ENCODE measurements at regions not wholly inside any gene's neighbourhood (a gene's known extent, or its start where the extent isn't known, plus 50 kb on each side); places are given as distances from the start of the nearest gene placed in this dataset.
"Not testable (repeated sequence)": the region's sequence is repeated elsewhere in the genome, so short reads cannot be mapped to it uniquely, and the experiment has no call there.

DNA sequence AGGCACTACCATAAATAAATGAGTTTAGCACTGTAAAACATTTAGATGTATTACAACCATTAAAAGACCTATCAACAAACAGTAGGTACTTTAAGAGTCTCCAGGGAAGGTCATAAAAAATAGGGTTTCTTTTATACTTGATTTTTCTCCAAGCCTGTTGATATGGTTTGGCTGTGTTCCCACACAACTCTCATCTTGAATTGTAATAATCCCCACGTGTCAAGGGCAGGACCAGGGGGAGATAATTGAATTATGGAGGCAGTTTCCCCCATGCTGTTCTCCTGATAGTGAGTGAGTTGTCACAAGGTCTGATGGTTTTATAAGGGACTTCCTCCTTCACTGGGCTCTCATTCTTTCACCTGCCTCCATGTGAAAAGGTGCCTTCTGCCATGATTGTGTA, 468.9 kb upstream of the UBE2E2 start:
- TF ChIP-seq, protein P1, sequence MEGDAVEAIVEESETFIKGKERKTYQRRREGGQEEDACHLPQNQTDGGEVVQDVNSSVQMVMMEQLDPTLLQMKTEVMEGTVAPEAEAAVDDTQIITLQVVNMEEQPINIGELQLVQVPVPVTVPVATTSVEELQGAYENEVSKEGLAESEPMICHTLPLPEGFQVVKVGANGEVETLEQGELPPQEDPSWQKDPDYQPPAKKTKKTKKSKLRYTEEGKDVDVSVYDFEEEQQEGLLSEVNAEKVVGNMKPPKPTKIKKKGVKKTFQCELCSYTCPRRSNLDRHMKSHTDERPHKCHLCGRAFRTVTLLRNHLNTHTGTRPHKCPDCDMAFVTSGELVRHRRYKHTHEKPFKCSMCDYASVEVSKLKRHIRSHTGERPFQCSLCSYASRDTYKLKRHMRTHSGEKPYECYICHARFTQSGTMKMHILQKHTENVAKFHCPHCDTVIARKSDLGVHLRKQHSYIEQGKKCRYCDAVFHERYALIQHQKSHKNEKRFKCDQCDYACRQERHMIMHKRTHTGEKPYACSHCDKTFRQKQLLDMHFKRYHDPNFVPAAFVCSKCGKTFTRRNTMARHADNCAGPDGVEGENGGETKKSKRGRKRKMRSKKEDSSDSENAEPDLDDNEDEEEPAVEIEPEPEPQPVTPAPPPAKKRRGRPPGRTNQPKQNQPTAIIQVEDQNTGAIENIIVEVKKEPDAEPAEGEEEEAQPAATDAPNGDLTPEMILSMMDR (IDR thresholded peaks at IDR 0.05; ENCODE audit: insufficient read depth, low read depth, low read length): no peak
- H3K4me3 ChIP-seq (ENCODE audit: low read depth, low read length): no peak overlapping the region
- no peak for DNase-seq (ENCODE audit: low read depth)
- H3K27me3 ChIP-seq (ENCODE audit: control insufficient read depth, insufficient read depth, low read length): no peaks in the 10 kb centered on the region
- H3K36me3 ChIP-seq (ENCODE audit: control insufficient read depth, insufficient read depth, low read length): no peaks in the 10 kb centered on the region
- ChIA-PET CTCF (no interaction called here), POLR2A (no interaction called here)

DNA sequence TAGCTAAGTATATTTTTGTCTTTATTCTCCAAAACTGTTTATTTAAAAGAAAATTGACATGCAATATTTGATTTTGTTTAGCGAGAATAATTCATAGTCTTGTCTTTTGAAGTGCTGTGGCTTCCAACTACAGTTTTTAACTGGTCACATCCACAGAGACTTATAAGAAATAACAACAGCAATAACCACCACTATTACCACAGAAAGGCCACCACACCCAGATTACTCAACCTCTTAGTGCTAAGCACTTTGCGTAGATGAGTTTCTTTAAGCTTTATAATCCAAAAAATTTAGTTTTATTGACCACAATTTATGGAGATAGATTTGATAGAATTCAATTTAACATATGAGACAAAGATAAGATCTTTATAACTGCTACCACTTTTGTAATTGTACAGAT, 468.4 kb upstream of the UBE2E2 start:
- DNase-seq (ENCODE audit: low read depth): no peak

DNA sequence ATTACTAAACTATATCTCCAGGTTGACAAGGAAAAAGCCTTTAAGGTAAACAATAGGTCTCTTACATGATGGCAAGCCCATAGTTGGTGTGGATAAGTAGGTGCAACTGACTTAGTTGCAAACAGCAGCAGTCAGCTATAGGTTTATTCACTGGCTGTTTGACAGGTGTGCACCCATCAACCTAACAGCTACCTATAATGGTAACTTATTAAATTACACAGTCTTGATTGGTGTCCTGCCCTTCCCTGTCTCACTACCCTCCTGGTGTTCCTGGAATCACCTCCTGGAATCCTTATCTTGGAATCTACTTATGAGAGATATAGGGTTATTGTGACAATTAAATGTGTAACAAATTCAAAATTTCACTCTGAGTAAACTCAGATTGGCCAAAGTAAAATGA, 467.8 kb upstream of the UBE2E2 start:
- CTCF ChIA-PET: no interaction called here
- H3K4me3 ChIP-seq (ENCODE audit: low read depth, low read length): no peak overlapping the region
- TF ChIP-seq, protein P1 (IDR thresholded peaks at IDR 0.05; ENCODE audit: insufficient read depth, low read depth, low read length): no peak

More for the DNA sequence above, 468.4 kb upstream of the UBE2E2 start:
- Histone ChIP-seq H3K4me3 (ENCODE audit: low read depth, low read length) (no peak overlapping the region), H3K27me3 (ENCODE audit: control insufficient read depth, insufficient read depth, low read length) (no peaks in the 10 kb centered on the region), H3K36me3 (ENCODE audit: control insufficient read depth, insufficient read depth, low read length) (no peaks in the 10 kb centered on the region)
- ChIA-PET POLR2A (no interaction called here), CTCF (no interaction called here)
- TF ChIP-seq, protein P1 (IDR thresholded peaks at IDR 0.05; ENCODE audit: insufficient read depth, low read depth, low read length): no peak

DNA sequence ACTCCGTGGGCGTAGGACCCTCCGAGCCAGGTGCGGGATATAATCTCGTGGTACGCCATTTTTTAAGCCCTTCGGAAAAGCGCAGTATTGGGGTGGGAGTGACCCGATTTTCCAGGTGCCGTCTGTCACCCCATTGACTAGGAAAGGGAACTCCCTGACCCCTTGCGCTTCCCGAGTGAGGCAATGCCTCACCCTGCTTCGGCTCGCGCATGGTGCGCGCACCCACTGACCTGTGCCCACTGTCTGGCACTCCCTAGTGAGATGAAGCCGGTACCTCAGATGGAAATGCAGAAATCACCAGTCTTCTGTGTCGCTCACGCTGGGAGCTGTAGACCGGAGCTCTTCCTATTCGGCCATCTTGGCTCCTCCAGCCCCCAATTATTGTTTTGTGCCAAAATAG, 459.7 kb upstream of the UBE2E2 start:
- H3K4me3 ChIP-seq (ENCODE audit: low read depth, low read length); DNase-seq (ENCODE audit: low read depth); H3K36me3 ChIP-seq (ENCODE audit: control insufficient read depth, insufficient read depth, low read length); POLR2A ChIA-PET; H3K27me3 ChIP-seq (ENCODE audit: control insufficient read depth, insufficient read depth, low read length); CTCF ChIA-PET: not testable (repeated sequence)

More for the DNA sequence above, 467.8 kb upstream of the UBE2E2 start:
- DNase-seq (ENCODE audit: low read depth): no peak
- POLR2A ChIA-PET: no interaction called here
- no peaks in the 10 kb centered on the region for H3K27me3 ChIP-seq (ENCODE audit: control insufficient read depth, insufficient read depth, low read length)
- no peaks in the 10 kb centered on the region for H3K36me3 ChIP-seq (ENCODE audit: control insufficient read depth, insufficient read depth, low read length)

DNA sequence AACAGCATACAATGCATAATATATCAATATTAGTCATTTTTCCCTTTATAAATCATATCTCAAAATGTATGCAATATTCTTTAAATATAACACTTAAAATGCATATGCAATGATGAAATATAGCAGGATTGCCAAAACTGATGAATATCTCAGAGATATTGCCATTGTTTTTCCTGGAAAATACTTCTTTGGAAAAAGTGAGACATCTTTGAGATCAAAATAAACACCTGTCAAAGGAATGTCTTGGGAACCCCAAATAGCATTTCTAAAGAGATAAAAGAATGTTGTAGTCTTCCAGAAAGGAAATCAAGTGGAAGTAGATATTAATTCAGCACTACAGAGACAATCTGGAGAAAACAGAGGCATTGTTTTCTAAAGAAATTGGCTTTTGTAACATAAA, 457.8 kb upstream of the UBE2E2 start:
- ChIA-PET POLR2A (no interaction called here), CTCF (no interaction called here)
- TF ChIP-seq, protein P1 (IDR thresholded peaks at IDR 0.05; ENCODE audit: insufficient read depth, low read depth, low read length): no peak
- H3K36me3 ChIP-seq (ENCODE audit: control insufficient read depth, insufficient read depth, low read length): no peaks in the 10 kb centered on the region
- no peak for DNase-seq (ENCODE audit: low read depth)
- no peak overlapping the region for H3K4me3 ChIP-seq (ENCODE audit: low read depth, low read length)
- no peaks in the 10 kb centered on the region for H3K27me3 ChIP-seq (ENCODE audit: control insufficient read depth, insufficient read depth, low read length)

DNA sequence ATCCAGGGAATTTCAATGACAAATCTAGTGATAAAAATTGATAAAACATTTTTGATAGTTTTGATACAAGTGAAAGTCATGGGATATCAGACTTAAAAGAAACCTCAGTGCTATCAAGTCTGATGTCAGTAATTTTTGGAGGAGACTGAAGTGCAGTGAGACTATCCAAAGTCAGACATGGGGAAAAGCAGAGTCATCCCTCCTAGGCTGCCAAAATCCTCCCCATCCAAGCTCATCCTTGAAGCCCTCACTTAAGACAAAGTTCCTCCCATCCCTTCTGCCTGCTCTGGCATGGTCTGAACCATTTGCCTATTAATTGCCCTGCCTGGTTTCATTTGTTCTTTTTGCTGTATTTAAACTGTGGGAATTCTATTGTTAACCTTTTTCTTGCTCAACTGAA, 456.9 kb upstream of the UBE2E2 start:
- no peak overlapping the region for H3K4me3 ChIP-seq (ENCODE audit: low read depth, low read length)
- no peaks in the 10 kb centered on the region for H3K27me3 ChIP-seq (ENCODE audit: control insufficient read depth, insufficient read depth, low read length)
- CTCF ChIA-PET: no interaction called here
- TF ChIP-seq, protein P1 (IDR thresholded peaks at IDR 0.05; ENCODE audit: insufficient read depth, low read depth, low read length): no peak
- POLR2A ChIA-PET: no interaction called here
- H3K36me3 ChIP-seq (ENCODE audit: control insufficient read depth, insufficient read depth, low read length): no peaks in the 10 kb centered on the region
- DNase-seq (ENCODE audit: low read depth): no peak

Measured in BJ (cell line).